HG02678 (cell line): ENCODE measurements at regions not wholly inside any gene's neighbourhood (a gene's known extent, or its start where the extent isn't known, plus 50 kb on each side); places are given as distances from the start of the nearest gene placed in this dataset.

Source experiments
- ATAC-seq: cut with Tn5 transposase; IDR thresholded peaks from one replicate; pipeline ENCODE4 v1.9.1; 2021; ENCODE audit warnings: mild to moderate bottlenecking, moderate library complexity; ENCODE audit not compliant: unreplicated experiment

DNA sequence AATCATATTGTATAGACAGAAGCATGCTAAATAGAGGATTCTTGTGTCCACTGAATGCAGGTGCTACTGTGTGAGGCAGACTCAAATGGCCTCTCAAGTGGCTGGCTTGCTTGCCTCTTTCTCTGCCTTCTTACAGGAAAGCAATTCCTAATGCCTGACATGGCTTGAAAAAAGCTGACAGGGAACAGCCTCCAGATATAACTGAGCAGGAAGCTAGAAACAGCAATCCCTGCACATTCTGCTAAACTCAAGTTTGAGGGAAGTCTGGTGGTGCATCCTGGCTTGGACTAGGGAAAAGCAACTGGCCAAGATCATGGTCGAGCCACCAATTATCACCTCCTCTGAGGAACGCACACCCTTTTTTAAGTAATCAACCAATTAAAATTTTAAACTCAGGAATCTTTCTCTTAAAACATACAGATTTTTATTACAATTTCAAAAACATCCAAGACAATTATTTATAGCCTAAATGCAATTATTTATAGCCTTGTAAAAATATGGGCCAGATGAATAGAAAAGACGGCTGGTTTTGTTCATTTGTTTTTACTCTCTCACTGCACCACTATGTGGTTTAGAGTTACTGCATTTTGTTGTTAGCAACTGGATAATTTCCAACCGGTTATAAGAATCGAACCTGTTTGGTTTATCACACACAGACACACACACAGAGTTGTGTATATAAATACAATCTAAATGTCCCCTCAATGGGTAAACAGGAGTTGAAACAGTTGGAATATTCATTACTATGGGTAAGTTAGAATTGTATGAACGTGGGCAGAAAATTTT lies 290.9 kb upstream of the ANKRD55 start:
- ATAC-seq: no peak

DNA sequence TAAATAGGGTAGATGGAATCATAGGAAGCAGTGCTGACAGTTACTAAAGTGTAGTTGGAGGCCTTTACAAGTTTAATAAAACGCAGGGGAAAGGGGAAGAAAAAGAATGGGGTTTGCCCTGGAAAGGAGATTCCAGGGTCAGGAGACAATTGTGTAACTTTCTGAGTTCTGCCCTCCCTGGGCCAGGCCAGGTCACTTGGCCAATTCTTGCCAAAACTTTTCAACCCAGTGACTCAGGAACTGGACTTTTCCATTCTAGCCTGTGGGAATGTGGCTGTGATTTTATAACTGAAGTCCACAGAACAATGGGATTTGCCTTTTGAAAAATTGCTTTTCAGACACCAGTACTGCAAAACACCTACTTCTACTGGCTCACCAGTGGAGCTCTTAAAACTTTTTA lies 289.8 kb upstream of the ANKRD55 start:
- ATAC-seq: no peak

DNA sequence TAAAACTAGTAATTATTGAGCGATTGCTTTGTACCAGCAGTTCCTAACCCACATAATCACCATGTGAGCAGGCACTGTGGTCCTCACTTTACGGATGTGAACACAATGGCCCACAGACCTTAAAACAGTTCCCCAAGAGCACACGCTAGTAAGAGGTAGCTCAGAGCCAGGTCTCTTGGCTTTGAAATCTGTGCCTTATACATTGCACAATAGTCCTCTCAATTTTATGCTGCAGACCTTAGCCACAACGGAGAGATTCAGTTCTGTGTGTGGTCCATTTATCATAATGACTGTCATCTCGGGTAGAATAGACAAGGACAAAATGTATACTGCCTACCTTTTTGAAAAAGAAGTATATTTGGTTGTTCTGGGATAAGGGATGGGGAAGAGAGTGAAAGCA lies 289.0 kb upstream of the ANKRD55 start:
- no peak for ATAC-seq

DNA sequence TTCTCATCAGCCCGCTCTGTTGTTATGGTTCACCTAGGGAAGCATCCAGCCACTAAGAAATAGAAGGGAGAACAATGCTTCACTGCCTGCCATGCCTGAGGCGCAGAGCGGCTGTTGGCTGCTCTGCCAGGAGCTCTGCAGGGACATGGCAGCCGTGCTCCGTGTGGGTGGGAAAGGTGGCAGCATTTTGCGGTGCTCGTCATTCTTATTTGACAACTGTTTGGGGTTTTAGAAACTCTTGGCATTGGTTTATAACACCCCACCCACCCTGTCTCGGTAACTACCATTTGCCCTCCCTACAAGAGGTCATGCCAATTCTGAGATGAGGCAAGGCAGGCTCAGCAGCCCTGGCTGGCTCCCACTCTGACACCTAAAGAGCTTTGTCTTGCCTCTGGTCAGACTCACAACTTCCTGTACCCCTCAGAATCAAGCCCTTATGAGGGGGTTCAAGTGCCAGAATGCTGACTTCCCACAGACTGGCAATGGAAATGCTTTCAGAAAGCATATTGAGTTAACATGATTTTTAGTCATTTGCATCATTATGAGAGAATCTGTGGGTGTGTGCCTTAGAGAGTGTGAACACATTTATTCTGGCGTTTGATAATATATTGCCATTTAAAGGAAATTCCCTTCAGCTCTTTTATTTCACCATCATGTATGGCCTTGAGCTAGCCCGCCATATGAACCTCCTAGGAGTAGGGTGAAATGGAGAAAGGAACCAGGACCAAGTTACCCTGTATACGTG lies 288.0 kb upstream of the ANKRD55 start:
- no peak for ATAC-seq

DNA sequence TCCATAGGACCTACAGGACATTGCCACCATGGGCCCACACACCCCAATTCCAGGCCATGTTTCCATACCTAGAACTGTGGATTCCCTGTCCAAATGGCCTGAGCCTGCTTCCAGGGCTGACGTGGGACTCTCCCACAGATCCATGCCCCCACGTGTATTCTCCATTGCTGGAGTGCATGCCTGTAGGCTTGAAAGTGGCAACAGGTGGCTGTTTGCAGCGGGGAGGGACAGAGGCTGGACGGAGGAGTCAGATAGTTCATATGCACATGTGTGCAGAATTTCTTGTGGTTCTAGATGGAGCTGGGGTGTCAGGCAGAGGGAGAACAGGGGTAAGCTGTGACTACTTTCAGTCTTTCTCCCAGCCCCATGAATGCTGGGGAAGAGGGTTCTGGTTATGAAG lies 285.7 kb upstream of the ANKRD55 start:
- ATAC-seq: no peak

DNA sequence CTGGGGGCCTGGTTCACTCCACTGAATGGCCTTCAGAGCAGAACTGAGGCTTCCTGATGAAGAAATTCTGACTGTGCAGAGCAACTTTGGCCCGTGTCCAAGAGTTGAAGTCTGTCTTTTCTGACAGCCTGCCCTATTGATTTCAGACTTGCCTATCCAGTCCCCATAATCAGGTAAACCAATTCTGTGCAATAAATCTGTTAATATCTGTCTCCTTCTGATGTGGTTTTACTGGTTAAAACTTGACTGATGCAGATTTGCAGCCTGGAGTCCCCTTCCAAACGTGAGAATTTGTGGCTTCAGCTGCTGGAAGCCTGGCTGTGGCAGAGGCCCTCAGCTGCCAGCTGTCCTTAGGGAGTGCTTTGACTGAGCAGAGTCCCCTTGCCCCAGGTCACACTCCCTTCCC lies 283.9 kb upstream of the ANKRD55 start:
- ATAC-seq: no peak

DNA sequence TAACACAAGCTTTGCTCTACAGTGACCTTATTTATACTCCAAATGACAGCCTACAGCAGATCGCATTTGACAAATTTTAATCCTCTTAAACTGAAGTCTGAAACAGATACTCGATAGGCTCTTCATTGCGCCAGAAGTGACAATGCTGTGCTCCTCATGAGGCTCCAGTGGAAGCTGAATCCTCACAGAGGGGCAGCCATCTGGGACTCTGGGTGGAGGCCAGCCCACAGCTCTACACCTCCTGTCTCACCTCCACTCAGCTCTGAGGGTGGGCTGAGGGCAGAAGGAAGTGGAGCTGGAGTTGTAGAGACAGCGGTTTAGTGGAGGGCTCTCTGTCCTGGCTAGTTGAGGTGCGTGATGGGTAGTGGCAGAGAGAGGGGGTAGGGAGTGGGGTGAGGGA lies 283.3 kb upstream of the ANKRD55 start:
- no peak for ATAC-seq

DNA sequence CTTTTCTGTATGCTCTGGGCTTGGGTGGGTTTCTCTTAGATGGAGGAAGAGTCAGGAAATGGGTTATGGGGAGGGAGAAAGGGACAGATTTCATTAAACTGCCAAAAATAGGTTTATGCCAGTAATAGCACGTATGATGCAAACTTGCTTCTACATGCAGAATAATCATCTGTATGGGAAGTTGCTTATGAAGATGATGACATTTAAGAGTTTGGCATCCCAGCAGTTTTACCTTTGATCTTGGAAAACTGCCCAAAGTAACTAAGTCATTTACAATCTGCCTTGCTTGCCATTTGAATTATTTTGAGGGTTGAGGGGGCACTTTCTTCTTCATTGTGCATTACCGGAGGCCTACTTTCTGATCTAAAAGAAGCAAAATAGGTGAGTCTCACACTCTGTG lies 282.9 kb upstream of the ANKRD55 start:
- no peak for ATAC-seq

DNA sequence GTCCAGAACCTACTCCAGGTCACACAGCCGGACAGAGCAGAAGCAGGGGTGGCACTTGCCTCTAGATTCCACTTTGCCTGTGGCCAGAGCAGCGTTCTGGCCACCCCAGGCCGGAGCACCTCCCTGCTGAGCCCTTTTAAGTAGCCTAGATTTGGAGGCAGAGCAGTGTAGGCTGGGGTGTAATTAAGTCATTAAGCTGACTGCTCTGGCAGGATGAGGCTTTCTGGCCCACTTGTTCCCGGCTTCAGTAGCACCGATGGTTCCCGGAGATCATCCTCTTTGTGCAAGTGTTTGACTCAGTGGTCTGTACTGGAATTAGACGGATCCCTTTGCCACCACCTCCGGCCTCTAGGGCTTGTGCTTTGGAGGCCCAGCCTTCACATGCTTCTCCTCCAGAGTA lies 281.9 kb upstream of the ANKRD55 start:
- no peak for ATAC-seq

DNA sequence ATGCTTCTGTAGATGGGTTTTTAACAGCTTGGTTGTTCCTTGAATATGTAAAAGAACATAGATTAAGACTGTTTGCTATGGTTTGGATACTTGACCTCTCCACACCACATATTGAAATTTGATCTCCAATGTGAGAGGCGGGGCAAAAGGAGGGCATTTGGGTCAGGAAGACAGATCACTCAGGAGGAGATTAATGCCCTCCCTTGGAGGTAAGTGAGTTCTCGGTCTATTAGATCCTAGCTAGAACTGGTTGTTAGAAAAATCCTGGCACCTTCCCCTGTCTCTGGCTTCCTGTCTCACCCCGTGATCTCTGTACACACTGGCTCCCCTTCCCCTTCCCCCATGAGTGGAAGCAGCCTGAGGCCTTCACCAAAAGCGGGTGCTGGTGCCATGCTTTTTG lies 281.1 kb upstream of the ANKRD55 start:
- no peak for ATAC-seq

DNA sequence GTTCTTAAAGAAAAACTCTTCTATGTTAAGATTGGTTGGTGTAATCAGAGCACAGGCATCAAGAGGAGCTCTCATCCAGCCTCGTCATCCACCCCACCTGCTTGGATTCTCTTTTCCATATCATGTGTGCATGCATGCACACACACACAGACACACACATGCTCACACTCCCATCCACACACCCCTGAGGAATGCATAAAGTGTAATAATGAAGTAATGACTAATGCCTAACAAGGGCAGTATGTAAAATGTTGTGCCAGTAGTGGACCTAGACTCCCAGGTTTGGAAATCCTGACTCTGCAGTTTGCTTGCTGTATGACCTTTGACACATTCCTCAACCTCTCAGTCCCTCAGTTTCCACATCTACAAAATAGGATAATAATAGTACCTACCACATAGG lies 280.0 kb upstream of the ANKRD55 start:
- ATAC-seq: no peak

DNA sequence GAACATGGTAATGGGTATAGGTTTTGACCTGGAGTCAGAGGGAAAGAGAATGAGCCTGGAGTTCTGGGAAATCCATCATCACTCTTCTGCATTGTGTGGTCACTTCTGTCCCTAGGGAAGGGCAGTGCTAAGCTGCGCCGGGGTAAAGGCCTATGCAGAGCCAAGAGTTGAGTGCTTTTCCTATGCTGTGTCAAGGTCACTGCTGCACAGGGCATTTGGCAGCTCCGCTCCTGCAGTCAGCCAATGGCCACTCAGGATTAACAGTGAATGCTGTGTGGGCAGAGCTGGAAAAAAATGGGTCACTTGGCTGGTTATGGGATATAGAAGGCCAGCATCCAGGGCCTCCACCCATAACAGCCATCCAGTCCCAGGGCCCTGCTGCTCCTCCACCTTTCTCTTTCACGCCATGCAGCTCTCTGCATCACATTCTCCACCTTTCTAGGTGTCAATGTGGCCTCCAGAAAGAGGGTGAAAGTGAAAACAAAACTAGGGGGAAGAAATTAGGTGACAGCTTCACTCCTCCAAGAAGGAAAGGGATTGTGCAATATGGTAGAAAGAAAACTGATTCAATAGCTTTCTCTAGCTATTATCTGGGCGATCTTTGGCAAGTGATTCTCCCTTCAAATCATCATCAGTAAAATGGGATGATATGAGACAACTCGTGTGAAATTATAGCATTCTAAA lies 279.3 kb upstream of the ANKRD55 start:
- ATAC-seq: no peak

DNA sequence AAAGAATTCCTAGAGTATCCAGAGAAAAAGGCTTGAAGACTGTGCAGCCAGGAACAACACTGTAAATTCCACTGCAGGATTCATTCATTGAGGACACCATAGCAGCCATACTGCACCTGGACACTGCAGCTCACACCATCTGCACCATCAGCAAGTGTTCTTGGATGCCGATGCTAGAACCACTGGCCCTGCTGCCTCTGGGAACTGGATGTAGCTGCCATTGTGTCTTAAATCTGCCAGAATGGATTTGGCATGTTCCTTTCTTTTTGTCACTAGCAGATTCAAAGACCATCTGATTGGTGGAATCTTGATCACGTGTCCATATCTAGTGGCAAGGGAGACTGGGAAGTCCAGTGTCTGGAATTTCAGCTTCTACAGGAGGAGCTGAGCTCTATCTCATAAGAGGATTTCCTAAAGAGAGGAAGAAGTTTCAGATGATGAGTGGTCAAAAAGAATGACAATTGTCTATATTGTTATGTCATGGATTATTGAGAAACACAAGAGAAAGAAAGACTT lies 278.3 kb upstream of the ANKRD55 start:
- no peak for ATAC-seq

DNA sequence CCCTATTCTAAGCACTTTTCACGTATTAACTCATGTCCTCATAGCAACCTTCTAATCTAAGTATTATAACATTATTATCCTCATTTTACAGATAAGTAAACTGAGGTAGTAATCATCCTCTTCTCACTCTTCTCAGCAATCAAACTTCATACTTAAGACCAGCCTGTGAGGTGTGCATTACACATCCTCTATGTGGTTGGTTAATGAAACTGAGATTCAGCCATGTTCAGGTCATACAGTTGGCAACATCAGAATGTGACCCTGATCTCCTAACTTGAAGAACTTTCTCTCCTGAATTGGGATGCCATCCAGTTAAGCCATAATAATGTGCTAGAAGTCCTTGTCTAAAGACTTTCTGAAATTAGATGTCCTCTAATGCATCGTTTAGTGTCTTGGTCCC lies 275.1 kb upstream of the ANKRD55 start:
- ATAC-seq: no peak

DNA sequence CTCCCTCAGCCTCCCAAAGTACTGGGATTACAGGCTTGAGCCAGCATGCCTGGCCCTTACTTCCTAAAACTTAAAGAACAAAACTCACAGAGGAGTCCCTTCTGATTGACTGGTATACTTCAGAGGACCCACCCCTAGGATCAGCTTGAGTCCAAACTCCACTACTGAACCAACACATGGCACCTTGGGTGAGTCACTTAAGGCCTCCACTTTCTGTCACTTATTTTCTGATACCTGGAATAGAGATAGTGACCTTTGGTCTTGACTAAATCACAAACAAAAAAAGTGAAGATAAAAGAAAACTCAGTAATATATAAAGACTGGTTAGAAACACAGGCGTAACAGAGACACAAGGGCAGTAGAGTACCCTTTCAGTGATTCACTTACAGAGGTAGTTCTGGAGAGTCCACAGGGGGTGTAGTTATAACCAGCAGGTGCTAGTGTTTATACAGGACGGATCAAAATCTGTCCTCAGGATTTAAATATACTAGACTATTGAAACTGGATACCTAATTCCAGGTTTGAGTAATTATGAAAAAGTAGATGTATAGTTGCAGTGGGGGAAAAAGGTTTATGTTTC lies 274.3 kb upstream of the ANKRD55 start:
- no peak for ATAC-seq

DNA sequence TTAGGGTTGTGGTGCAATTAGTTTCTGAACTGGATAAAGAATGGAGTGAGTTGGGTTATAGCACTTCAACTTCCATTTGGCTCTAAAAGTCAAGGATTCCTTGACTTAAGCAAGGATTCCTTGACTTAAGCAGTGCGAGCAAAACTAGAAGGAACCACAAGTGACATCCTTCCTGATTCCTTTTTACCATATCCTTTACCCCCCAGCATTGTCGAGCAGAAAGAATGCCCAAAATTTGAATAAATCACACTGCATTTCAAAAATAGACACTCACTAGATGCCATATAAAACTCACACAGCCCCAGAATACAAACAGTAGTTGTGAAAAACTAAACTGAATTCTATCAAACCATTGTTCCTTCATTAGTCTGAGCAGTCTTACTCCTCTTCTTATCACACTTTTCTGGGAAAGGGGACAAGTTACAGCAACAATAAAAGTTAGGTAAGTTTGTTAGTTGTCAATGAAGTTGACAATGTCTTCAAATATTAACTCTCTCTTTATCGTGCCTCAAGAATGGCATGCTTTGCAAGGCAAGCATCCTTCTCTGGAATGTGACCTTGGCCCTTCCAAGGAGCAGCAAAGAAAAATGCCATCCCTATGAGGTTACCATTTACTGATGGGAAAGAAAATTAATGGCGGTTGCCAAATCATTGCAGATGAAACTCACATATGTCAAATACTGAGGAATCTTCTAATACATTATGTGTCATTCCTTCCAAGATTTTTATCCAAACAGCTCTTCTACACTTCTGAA lies 273.3 kb upstream of the ANKRD55 start:
- ATAC-seq: no peak

DNA sequence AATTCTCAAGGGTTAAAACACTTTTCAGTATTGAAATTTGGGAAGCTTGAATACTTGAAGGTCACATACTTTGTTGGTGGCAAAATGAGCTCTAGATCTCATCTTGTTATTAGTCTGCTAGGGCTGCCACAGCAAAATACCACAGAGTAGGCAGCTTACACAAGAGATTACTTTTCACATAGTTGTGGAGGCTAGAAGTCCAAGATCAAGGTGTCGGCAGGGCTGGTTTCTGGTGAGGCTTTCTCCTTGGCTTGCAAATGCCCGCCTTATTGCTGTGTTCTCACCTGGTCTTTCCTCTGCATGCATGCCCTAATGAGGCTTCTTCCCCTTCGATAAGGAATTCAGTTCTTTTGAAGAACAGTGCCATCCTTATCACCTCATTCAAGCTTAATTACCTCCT lies 270.8 kb upstream of the ANKRD55 start:
- no peak for ATAC-seq

DNA sequence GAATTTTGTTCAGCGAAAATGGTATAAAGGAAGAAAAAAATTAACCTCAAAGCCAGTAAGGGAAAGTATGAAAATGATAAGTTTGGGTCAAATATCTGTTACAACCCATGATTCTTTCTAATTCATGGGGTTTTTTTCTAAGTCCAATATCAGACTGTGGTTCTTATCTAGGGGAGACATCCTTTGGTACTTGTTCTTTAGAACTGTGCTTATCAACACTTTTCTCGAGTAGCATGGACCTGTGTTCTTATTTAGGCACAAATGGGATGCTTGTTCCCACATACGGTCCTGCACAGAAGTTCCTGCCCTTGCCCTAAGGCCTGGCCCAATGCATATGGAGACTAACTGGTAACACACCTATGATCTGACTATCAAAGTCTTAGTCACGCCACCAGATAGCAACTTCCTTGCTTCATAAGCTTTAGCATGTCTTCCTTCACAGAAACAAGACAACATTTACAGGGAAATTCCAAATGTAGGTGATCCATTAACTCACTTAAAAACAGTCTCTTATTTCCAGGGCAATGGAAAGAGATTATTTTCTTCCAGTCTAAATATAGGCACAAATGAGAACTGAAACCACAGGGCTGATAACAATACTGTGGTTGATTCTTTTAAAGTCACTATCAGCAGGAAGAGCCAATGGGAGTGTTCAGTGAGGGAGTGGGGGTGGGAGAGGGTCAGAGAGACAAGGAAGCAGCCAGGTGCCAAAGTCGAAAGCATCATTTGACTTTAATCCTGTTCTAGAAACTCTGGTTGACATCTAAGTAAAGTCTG lies 268.8 kb upstream of the ANKRD55 start:
- no peak for ATAC-seq

DNA sequence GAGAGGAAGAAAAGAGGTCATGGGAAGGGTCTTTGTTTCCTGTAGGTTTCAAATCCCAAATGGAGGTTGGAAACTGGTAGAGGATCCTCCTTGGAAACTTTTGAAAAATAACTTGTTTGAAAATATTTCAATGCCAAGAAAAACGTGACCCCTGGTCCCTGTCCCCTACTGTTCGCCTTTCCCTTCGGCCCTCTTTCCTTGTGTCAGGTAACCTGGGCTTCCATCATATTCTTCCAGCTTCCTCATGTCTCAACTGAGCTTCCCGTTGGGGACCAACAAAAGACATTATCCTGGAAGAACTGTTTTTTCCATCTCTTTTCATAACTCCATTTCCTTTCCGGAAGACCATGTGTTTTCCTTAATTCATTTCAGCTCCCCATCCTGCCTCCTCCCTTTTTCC lies 266.8 kb upstream of the ANKRD55 start:
- no peak for ATAC-seq

DNA sequence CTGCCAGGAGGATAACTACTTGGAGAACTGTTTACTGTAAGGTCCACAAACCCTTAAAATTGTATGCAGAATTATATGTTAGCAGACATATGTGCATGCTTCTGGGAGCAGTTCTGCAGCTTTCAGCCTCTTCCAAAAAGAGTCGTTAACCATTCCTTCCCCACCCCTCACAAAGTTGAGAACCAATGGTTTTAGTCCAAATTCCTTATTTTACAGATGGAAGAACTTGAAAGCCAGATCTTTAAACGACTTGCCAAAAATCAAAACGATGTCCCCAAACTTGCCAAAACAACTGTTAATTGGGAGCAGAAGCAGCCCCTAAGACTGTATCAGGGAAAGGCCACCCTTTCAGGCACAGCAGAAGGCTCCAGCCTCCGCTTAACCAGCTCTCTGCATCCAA lies 266.4 kb upstream of the ANKRD55 start:
- no peak for ATAC-seq
